Esophagus muscularis mucosa (tissue), 4 donors: ENCODE measurements at regions not wholly inside any gene's neighbourhood (a gene's known extent, or its start where the extent isn't known, plus 50 kb on each side); places are given as distances from the start of the nearest gene placed in this dataset.

Experiments used
- CTCF ChIP-seq, 3 experiments: fragments of 200-600 bp in 2 of 3; fragments of 450-650 bp in 1 of 3; sonication (generic) in 2 of 3; IDR thresholded peaks; one replicate each; pipeline ENCODE4 v1.5.1; 2017 to 2019; ENCODE audit warnings: antibody characterized with exemption in 3 of 3, mild to moderate bottlenecking in 2 of 3, moderate library complexity in 1 of 3
- EP300 ChIP-seq: sonication (generic); formaldehyde crosslinking; IDR thresholded peaks from one replicate; pipeline ENCODE4 v1.6.1; 2017; ENCODE audit warnings: antibody characterized with exemption
- POLR2A ChIP-seq: fragments of 450-650 bp; IDR thresholded peaks from one replicate; pipeline ENCODE4 v1.6.1; 2017; ENCODE audit warnings: antibody characterized with exemption, moderate library complexity, mild to moderate bottlenecking, low read depth

- no peak for TF ChIP-seq CTCF (IDR thresholded peaks at IDR 0.05)
- TF ChIP-seq EP300: no peak
- TF ChIP-seq POLR2A: no peak
Measured at GRCh38 chr2:177093371-177093770, 119.2 kb upstream of the HNRNPA3 start.
